ENCODE measurements at regions not wholly inside any gene's neighbourhood (a gene's known extent, or its start where the extent isn't known, plus 50 kb on each side); places are given as distances from the start of the nearest gene placed in this dataset.
"Not testable (repeated sequence)": the region's sequence is repeated elsewhere in the genome, so short reads cannot be mapped to it uniquely, and the experiment has no call there.

DNA sequence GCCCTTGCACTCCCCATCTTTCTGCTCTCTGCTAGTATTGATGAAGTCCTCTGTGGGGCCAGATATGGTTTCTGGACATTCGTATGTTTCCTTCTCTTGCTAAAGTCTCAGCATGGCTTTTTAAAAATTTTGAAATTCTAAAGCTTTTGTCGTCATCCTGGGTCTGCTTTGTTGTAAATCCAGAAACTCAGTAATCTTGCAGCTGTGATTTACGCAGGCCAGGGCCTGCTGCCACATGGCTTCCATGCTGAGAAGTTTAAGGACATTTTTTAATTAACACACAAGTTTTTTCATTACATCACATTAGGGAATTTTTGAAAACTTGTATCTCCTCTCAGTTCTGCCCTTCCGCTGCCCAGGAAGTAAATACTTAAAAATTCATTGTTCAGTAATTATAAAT, 686.1 kb upstream of the IGFBP3 start:
- no peak for DNase-seq

DNA sequence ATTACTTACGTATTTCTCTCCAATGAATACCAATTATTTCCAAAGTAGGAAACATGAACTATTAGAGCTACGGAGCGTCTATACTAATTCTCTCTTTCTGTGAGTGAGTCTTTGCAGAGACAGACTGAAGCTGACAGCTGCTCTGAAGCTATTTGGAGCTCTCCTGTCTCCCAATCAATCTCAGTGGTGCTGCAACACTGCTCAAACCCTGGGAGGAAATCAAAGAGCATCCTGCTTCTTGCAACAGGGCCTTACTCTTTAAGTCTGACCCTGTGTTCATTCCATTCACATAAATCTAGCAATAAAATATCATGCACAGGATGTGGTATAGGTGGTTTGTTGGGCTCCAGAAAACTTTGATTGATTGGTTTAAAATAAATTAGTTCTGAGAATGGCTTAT, 685.7 kb upstream of the IGFBP3 start:
- DNase-seq = no peak

DNA sequence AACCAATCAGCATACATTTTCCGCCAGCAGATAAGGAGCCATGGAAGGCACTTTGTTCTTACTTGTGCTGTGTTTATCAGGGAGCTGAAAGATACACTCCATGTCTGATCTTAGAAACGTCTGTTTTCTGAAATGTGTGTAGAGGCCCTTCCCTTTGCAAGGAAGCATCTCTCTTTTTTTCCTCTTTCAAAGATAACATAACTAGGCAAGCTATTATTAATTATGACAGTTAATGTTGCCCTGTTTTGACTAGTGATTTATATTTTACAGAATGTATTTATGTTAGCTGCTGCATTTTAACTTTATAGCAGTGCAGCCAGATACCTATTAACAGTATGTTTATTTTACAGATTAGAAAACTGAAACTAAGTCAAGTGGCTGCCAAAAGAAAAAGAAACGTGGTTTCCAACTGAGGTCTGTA, 683.2 kb upstream of the IGFBP3 start:
- DNase-seq = no peak

DNA sequence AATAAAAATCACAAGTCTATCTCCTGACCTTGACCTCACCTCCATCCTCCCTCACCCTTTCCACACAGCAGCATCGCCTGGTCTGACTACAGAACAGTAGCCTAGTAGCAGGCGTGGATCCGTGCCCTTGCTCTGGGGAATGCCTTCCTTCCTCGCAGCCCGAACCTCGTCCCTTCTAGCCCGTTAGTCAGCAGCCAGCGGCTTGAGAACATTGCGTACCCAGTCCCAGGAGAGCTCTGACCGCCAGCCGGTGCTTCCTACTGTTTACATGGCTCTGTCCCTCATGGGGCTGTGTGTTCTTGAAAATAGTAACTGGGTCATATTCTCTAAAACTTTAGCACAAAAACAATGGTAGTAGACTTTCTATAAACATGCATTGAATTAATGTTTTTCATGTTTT, 682.7 kb upstream of the IGFBP3 start:
- DNase-seq = no peak

DNA sequence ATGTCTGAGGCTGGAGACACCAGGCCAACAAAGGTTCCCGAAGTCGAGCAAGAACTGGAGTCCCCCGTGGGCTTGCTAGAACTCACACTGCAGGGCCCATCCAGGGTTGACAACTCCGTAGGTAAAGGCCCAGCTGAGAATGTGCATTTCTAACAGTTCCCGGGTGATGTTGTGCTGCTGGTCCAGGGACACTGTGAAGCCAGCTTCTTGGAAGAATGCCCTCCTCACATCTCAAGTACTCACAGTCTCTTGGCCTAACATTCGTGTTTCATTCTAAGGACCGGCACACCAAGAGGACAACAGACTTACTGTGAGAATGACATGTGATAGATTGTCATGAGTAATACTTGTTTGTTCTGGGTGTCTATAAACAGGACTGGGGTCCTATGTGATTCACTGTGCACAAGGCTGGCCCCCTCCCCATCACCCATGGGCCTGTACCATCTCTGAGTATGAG, 682.3 kb upstream of the IGFBP3 start:
- no peak for DNase-seq

DNA sequence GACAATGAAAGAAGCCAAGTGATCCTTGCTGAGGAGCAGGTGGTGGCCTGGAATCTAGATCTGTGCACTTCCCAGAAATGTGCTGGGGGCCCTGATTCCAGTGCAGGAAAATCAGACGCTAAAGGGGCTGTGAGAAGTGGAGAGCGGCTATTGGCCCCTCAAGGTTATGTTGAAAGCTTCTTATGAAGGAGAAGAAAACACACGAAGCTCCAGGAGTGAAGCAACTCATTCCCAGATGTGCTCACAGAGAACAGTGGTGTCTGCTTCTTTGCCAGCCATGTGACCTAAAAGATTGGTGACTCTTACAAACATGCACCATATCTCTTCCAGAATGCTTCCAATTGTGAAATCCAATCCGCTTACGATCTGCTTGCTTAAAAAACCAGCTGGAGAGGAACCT, 679.3 kb upstream of the IGFBP3 start:
- no peak for DNase-seq

DNA sequence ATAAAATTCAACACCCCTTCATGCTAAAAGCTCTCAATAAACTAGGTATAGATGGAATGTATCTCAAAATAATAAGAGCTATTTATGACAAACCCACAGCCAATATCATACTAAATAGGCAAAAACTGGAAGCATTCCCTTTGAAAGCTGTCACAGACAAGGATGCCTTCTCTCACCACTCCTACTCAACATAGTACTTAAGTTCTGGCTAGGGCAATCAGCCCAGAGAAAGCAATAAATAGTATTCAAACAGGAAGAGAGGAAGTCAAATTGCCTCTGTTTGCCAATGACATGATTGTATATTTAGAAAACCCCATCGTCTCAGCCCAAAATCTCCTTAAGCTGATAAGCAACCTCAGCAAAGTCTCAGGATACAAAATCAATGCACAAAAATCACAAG, 673.8 kb upstream of the IGFBP3 start:
- DNase-seq = not testable (repeated sequence)

DNA sequence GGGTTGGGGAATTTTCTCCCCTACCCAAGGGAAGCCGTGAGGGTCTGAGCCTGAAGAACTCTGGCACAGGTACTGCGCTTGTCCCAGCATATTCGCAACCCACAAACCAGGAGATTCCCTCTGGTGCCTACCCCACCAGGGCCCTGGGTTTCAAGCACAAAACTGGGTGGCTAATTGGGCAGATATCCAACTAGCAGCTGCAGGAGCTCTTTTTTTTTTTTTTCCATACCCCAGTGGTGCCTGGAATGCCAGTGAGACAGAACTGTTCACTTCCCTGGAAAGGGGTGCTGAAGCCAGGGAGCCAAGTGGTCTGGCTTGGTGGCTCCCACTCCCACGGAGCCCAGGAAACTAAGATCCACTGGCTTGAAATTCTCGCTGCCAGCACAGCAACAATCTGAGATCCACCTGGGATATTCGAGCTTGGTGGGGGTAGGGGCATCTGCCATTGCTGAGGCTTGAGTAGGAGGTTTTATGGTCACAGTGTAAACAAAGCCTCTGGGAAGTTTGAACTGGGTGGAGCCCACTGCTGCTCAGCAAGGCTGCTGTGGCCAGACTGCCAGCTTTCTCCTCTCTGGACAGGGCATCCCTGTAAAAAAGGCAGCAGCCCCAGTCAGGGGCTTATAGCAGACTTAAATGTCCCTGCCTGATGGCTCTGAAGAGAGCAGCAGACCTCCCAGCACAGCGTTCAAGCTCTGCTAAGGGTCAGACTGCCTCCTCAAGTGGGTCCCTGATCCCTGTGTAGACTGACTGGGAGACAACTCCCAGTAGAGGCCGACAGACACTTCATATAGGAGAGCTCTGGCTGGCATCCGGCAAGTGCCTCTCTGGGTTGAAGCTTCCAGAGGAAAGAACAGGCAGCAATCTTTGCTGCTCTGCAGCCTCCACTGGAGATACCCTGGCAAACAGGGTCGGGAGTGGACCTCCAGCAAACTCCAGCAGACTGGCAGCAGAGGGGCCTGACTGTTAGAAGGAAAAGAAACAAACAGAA, 670.1 kb upstream of the IGFBP3 start:
- DNase-seq = not testable (repeated sequence)

DNA sequence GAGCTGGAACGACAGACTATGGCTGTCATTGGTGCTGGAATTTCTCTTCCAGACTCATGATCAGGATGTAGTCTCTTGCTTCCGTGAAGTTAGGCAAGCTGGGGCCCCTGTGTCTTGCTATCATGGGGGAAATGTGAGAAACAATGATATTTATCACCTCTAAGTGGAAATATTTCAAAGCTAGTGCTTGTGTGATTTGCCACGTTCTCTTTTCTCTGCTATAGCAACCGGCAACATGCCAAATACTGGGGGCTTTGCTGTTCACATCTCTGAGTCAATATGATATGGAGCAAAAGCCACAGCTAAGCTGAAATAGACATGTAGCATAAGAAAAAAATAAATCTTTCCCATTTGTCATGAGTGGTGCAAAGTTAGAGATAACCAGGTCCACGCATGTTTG, 668.2 kb upstream of the IGFBP3 start:
- DNase-seq = no peak

DNA sequence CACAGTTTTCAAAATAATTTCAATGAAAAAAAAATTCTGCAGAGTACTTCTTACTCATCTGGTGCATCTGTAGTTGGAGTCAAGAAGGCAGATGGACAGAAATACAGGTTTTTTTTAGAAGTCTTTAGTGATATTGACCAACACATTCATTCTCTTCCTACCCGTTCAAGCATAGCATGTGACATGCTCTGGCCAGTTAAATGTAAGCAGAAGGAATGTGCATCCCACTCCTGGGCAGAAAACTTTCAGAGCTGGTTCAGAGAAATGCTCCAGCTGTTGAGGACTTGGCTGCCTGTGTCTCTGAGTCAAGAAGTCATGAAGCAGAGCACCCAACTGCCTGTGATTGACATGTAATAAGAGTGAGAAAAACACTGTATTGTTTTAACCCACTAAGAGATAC, 665.3 kb upstream of the IGFBP3 start:
- no peak for DNase-seq

DNA sequence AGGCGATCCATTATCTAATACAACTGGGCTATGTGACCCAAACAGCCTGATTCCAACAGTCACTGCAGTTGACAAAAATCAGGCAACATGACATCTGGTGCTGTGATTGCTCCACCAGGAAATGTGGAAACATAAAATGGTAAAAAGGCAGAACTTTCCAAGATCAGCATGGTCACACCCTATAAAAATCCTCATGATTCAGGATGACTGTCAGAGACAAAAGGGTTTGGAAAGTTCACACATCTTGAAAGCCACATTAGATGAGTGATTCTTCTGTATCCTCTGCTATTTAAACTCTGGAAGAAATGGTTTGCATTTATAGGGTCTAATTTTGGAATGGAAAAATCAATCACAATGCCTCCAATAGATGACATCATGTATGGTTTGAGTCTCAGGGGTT, 662.6 kb upstream of the IGFBP3 start:
- no peak for DNase-seq

DNA sequence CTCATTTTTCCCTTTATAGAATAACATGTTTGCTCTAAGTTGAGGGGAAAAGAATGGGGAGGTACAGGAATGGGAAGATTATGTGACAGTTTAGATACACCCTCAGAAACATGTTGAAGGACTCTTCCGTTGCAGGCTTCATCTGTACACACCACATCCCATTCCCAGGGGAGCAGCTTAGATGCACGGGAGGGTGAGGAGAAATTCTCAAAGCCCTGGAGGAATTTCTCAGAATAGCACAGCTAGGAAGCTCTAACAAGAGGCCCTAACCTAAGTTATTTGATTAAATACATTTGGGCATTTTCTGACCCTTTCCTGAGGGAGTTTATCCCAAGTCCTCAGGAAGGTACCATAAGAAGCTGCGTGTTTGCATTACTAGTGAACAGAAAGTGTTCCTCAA, 660.2 kb upstream of the IGFBP3 start:
- DNase-seq = no peak

DNA sequence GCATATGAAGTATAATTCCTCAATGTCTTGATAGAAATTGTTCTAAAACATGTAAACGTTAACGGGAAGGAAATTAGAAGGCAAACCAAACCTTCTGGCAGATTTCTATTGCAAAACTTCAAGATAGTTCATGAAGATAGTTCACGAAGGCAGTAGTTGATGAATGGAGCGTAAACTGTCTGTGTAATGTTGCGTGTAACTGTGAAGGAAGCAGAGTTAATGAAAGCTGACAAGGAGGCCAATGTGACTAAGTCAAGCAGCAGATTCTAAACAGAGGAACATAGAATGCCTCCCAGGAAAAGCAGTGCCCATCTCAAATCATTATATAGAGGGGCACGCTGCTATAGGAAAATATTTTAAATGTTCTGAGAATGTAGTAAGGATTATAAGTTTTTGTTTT, 659.7 kb upstream of the IGFBP3 start:
- DNase-seq = no peak

DNA sequence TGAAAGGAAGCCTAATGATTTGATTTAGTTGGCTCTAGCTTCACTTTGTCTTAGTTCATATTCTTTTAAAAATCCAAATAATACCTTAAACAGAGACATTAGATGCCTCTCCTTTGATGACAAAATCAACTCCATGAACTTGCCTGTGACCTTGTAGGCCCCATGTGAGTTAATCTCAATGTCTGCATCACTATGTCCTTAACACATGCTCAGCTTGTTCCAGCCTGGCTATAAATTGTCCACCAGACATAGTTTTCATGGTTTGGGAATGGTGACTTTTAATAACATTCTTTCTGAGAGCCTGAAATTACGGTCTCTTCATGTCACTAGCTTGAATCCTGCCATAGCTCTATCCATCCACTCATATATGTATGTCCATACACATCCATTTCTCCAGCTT, 656.3 kb upstream of the IGFBP3 start:
- no peak for DNase-seq

DNA sequence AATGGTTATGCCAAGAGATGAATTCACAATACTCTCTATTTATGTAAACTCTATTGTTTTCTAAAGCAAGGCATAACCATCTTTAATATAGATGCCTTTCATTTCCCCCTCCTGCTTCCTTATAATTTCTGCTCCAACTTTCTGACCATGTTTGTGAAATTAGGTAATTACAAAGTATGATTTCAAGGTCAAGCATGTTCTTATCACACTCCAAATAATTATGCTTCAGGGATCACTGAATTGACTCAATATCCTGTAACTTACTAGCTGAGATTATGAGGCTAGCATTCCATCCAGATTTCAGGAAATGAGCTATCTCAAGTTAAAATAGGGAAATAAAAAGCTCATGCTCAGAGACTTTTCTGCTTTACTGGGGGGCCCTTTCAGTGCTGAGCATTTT, 655.9 kb upstream of the IGFBP3 start:
- DNase-seq = no peak

DNA sequence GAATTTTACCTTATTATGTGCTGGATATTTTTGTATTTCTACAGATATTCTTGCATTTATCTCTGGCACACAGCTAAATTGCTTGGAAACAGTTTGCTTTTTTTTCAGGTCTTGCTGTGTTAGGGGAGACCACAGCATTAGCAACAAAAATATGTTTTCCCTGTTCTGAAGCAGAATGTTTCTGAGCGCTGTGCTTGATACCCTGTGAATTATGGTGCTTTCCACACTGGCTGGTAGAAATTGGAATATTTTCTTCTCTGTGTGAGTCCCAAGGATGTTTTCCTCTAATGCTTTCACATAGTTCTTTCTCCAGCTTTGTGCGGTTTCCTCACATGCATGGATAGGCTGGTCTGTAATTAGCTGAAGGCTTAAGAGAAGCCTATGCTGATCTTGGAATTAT, 651.6 kb upstream of the IGFBP3 start:
- DNase-seq = no peak

DNA sequence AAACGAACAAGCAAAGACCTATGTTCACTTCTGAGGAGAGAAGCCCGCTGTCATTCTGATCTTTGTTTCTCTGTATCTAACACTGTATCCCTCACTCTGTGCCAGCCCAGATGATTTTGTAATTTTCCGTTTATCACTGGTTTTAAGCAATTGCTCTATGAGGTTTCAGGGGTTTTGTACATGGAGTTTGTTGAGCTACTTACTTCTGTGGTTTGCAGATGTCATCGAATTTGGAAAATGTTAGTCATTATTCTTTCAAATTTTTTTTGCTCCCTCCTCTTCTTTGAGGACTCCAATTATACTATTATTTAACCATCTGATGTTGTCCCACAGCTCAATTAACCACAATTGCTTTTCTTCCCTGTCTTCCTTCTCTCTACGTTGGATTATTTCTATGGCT, 650.9 kb upstream of the IGFBP3 start:
- DNase-seq = no peak

DNA sequence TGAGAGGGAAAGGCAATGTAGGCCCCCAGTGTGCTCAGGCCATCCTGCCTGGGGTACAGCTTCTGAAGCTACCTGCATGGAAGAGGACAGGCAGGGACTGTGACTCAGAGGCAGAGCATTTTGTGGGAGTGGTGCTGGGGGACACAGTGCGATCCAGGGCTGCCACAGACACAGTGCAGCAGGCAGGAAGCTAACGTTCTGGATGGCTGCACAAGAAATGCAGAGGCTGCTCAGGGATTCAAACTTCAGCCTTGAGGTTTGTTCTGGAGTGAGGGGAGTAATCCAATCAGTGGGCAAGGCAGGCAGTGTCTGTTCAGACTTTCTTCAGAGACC, 648.0 kb upstream of the IGFBP3 start:
- no peak for DNase-seq

DNA sequence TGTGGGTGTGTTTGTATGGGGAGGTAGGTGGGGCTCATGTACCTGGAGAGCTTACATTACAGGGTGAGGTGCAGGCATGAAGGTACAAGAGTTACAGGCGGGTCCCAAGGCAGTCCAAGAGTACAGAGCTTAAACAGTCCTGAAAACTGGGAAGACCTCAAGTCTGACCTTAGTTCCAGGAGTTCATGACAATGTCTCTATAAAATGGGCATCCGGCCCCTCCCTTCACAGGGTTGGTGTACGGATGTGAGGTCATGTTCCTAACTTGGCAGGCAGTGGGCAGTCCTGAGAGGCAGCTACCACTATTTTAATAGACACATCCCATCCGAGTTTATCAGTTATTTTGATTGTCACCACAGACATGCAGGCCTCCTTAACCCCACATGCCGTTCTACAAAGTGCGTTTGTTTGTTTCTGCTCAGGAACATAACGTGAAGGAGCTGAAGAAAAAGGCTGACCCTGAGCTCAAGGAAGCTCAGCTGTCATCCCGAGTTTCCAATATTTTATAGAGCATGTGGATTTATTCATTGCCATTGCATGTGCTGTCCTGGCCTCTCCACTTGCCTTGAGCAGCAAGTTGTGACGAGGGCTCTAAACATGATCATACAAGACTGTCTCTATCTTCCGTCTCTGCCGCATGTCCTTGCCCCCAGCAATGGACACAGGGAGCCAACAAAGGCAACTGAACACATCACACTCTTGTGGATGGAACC, 647.5 kb upstream of the IGFBP3 start:
- no peak for DNase-seq

DNA sequence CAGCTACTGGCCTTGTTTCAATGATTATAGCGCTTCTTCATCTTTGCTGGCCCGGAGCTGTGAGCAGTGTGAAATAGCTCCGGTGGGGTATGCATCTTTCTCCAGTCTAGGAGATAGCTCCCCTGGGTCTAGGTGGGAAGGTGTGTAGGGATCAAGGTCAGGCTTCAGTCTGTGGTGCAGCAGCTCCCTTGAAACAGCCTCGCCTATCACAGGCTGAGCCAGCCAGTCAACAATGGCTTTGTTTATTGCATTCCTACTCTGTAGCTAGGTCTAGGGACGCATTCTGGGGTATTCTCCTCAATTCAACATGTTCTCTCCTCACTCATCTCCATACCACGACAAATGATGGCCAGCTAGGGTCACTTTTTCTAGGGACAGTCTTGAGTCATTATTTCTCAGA, 646.8 kb upstream of the IGFBP3 start:
- no peak for DNase-seq

DNA sequence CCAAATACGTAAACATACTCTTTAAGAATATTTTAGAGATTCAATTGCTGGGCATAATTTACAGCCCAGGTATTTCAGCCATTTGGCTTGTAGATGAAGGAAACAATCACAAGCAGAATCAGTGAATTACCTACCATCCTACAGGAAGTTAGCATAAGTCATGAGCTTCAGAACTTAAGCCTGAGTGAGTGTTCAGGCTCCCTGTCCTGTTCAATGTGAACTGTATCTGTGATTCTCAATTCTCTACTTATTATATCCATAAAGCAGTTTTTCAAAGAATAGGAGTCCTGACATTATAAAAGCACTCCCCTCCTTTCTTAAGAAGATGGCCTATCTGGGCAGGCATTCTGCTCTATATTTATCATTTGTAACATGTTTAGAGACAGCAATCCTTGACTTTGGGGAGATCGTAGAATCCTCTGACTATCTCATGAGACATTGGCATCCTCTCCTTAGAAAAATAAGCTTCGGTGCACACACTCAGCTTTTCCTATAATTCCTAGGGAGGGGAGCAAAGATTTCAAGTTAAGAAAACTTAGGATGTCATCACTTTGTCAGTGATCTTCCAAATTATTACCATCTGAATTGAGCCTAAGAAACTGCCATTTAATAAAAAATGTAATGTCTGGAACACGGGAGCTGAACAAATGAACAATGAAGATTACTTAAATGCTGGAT, 645.2 kb upstream of the IGFBP3 start:
- DNase-seq = no peak

DNA sequence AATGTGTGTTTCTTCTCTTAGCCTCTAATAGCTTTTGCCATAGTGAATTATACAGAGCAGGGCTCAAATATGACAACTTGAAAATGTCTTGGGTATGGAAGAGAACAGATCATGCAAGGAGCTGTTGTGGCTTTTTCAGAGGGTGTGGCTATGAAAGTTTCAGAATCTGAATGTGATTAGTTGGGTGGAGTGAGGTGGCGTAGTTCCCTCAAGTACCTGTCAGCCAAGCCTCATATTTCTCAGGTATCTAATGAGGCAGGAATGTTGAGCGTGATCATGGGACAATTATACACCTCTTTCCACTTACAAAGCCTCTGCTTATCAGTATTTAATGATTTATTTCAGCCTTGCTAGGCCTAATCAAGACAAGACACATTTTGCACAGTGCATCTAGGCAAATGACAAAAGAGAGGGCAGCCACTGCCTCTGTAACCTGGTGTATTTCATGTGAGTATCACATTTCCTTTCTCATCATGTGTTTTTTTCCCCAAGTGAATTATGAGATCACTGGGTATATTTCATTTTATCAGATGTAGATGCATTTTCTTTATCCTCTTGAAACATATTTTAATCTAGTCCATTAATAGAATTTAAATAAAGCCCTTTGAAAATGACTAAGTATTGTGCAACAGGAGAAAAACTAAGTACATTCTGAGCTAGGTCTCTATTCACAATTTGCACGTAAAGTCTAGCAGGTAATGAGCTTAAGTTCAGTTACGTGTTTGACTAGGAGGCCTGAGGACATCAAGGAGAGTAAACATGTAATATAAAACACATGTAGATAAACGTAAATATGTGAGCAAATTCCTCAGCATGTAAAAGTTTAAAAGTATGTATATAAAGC, 644.4 kb upstream of the IGFBP3 start:
- DNase-seq = no peak
